ENCODE measurements at regions not wholly inside any gene's neighbourhood (a gene's known extent, or its start where the extent isn't known, plus 50 kb on each side); places are given as distances from the start of the nearest gene placed in this dataset.

- Histone ChIP-seq H2AFZ (no peak overlapping the region), H3K9ac (no peak overlapping the region), H3K27ac (no peak overlapping the region), H3K79me2 (ENCODE audit: insufficient read depth) (no peaks in the 10 kb centered on the region), H3K4me1 (ENCODE audit: insufficient read depth) (no peaks in the 10 kb centered on the region), H4K20me1 (ENCODE audit: insufficient read depth) (no peaks in the 10 kb centered on the region), H3K9me2 (ENCODE audit: insufficient read depth) (no peaks in the 10 kb centered on the region), H3K36me3 (ENCODE audit: low read depth) (no peaks in the 10 kb centered on the region), H3K4me2 (ENCODE audit: unreplicated experiment) (no peak overlapping the region), H3F3A (ENCODE audit: insufficient read depth) (0 out of 2 replicates have a peak, but pooled peaks cover 5% of the 10 kb centered on the region), H3K27me3 (replicated peaks; ENCODE audit: insufficient read depth) (no peaks in the 10 kb centered on the region), H3K9me3 (ENCODE audit: low read depth) (no peaks in the 10 kb centered on the region), H3K4me3 (no peak overlapping the region)
- DNase-seq, result no peak
- WGBS, 2 experiments (ENCODE audit: low coverage in 1 of 2, low lambda C conversion rate in 2 of 2, missing lambda C conversion rate in 2 of 2), result 78 to 81% methylated on average over 13 of the region's 13 CpGs
- in situ Hi-C loops (cut with MboI), result no loop called here
- TF ChIP-seq EZH2phosphoT487 (IDR thresholded peaks at IDR 0.05; ENCODE audit: insufficient read depth, low read depth), result no peak
- TF ChIP-seq EZH2 (IDR thresholded peaks at IDR 0.05; ENCODE audit: insufficient read depth, poor library complexity, severe bottlenecking), result no peak
Measured at GRCh38 chr4:155593793-155594192, 72.9 kb upstream of the GUCY1A1 start.

- in situ Hi-C loops (cut with MboI), result no loop called here
- TF ChIP-seq EZH2phosphoT487 (IDR thresholded peaks at IDR 0.05; ENCODE audit: insufficient read depth, low read depth) (no peak), EZH2 (IDR thresholded peaks at IDR 0.05; ENCODE audit: insufficient read depth, poor library complexity, severe bottlenecking) (no peak)
Measured at GRCh38 chr4:155592938-155593297, 73.7 kb upstream of the GUCY1A1 start.

DNA sequence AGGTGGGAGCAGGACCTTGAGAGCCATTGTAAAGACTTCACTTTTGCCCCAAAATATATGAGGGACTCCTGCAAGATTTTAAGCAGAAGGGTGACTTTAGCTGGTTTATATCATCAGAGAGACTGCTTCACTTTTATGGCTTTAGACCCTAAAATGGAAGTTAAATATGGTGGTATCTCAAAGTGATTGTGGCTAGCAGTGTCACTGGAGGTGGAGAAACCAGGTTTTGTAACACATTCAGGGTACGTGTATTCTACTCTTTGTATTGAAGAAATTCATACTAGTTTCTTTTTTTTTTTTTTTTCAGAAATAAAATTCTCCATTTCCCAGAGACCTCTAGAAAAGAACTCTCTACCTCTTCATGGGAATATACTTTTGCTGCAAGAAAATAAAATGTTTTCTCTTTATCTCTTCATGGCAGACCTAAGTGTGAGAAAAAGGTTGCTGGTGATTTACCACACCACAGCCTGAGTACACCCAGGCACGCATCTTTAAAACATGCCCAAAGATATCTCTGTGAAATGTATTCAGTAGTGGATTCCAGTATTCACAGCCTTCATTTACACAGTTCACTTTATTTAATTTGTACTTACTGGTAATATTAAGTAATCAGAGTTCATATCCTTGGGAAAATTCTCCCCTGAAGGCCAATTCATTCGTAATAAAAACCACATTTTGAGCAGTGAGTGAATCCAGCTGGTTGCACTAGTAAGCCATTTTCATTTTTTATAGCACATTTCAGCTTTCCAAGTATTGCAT, 74.3 kb upstream of the GUCY1A1 start:
- no peaks in the 10 kb centered on the region for H3K9me3 ChIP-seq (ENCODE audit: low read depth)
- DNase-seq, result peak; percentile 56
- no peaks in the 10 kb centered on the region for H3K9me2 ChIP-seq (ENCODE audit: insufficient read depth)
- H3K4me2 ChIP-seq (ENCODE audit: unreplicated experiment), result no peak overlapping the region
- 0 out of 2 replicates have a peak, but pooled peaks cover 5% of the 10 kb centered on the region for H3F3A ChIP-seq (ENCODE audit: insufficient read depth)
- no peaks in the 10 kb centered on the region for H3K79me2 ChIP-seq (ENCODE audit: insufficient read depth)
- no peak overlapping the region for H3K9ac ChIP-seq
- TF ChIP-seq EZH2phosphoT487 (IDR thresholded peaks at IDR 0.05; ENCODE audit: insufficient read depth, low read depth), result no peak
- no peak for TF ChIP-seq EZH2 (IDR thresholded peaks at IDR 0.05; ENCODE audit: insufficient read depth, poor library complexity, severe bottlenecking)
- no peaks in the 10 kb centered on the region for H3K36me3 ChIP-seq (ENCODE audit: low read depth)
- H2AFZ ChIP-seq, result no peak overlapping the region
- H3K27me3 ChIP-seq (replicated peaks; ENCODE audit: insufficient read depth), result no peaks in the 10 kb centered on the region
- in situ Hi-C loops (cut with MboI), result no loop called here
- no peak overlapping the region for H3K27ac ChIP-seq
- 19 to 25% methylated on average over 3 of the region's 3 CpGs for WGBS, 2 experiments (ENCODE audit: low coverage in 1 of 2, low lambda C conversion rate in 2 of 2, missing lambda C conversion rate in 2 of 2)
- H3K4me1 ChIP-seq (ENCODE audit: insufficient read depth), result no peaks in the 10 kb centered on the region
- H3K4me3 ChIP-seq, result no peak overlapping the region
- no peaks in the 10 kb centered on the region for H4K20me1 ChIP-seq (ENCODE audit: insufficient read depth)

More at GRCh38 chr4:155592938-155593297, 73.7 kb upstream of the GUCY1A1 start:
- H3K27me3 ChIP-seq (replicated peaks; ENCODE audit: insufficient read depth), result no peaks in the 10 kb centered on the region
- no peaks in the 10 kb centered on the region for H3K36me3 ChIP-seq (ENCODE audit: low read depth)
- no peak overlapping the region for H2AFZ ChIP-seq
- DNase-seq, result no peak
- H3K9ac ChIP-seq, result no peak overlapping the region
- H3K4me2 ChIP-seq (ENCODE audit: unreplicated experiment), result no peak overlapping the region
- no peaks in the 10 kb centered on the region for H3K79me2 ChIP-seq (ENCODE audit: insufficient read depth)
- H4K20me1 ChIP-seq (ENCODE audit: insufficient read depth), result no peaks in the 10 kb centered on the region
- H3K9me2 ChIP-seq (ENCODE audit: insufficient read depth), result no peaks in the 10 kb centered on the region
- H3K4me1 ChIP-seq (ENCODE audit: insufficient read depth), result no peaks in the 10 kb centered on the region
- no peak overlapping the region for H3K4me3 ChIP-seq
- no peaks in the 10 kb centered on the region for H3K9me3 ChIP-seq (ENCODE audit: low read depth)
- 0 out of 2 replicates have a peak, but pooled peaks cover 5% of the 10 kb centered on the region for H3F3A ChIP-seq (ENCODE audit: insufficient read depth)
- H3K27ac ChIP-seq, result no peak overlapping the region
- 4% methylated on average over 1 of the region's 1 CpG for WGBS, 2 experiments (ENCODE audit: low coverage in 1 of 2, low lambda C conversion rate in 2 of 2, missing lambda C conversion rate in 2 of 2)

DNA sequence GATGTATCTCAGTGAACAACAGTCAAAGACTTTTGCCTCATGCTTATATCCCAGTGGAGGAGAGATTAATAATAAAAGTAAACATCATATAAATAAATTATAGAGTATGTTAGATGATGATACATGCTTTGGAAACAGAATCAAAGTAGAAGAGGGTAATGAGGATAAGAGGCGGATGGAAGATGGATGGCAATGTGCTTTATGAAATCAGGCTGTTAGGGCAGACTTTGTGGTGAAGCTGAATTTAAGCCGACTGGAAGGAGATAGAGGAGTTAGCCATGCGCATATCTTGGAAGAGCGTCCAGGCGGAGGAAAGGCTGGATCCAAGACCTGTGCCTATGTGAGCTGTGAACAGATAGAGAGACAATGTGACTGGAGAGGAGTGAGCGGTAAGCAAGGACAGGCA, 74.9 kb upstream of the GUCY1A1 start:
- Histone ChIP-seq H3K4me2 (ENCODE audit: unreplicated experiment) (no peak overlapping the region), H3K9ac (no peak overlapping the region), H3F3A (ENCODE audit: insufficient read depth) (0 out of 2 replicates have a peak, but pooled peaks cover 5% of the 10 kb centered on the region), H3K27ac (no peak overlapping the region), H3K9me3 (ENCODE audit: low read depth) (no peaks in the 10 kb centered on the region), H3K4me3 (no peak overlapping the region), H3K9me2 (ENCODE audit: insufficient read depth) (no peaks in the 10 kb centered on the region), H3K27me3 (replicated peaks; ENCODE audit: insufficient read depth) (no peaks in the 10 kb centered on the region), H2AFZ (no peak overlapping the region), H3K4me1 (ENCODE audit: insufficient read depth) (no peaks in the 10 kb centered on the region), H4K20me1 (ENCODE audit: insufficient read depth) (no peaks in the 10 kb centered on the region), H3K79me2 (ENCODE audit: insufficient read depth) (no peaks in the 10 kb centered on the region), H3K36me3 (ENCODE audit: low read depth) (no peaks in the 10 kb centered on the region)
- in situ Hi-C loops (cut with MboI), result no loop called here
- DNase-seq, result no peak
- no peak for TF ChIP-seq EZH2 (IDR thresholded peaks at IDR 0.05; ENCODE audit: insufficient read depth, poor library complexity, severe bottlenecking)
- no peak for TF ChIP-seq EZH2phosphoT487 (IDR thresholded peaks at IDR 0.05; ENCODE audit: insufficient read depth, low read depth)
- WGBS, 2 experiments (ENCODE audit: low coverage in 1 of 2, low lambda C conversion rate in 2 of 2, missing lambda C conversion rate in 2 of 2), result 48 to 51% methylated on average over 6 of the region's 6 CpGs

Data from GM23248 (cell line).